GM06990 (cell line): ENCODE measurements at regions not wholly inside any gene's neighbourhood (a gene's known extent, or its start where the extent isn't known, plus 50 kb on each side); places are given as distances from the start of the nearest gene placed in this dataset.
"Not testable (repeated sequence)": the region's sequence is repeated elsewhere in the genome, so short reads cannot be mapped to it uniquely, and the experiment has no call there.

Experiments
- DNase-seq: peaks from one replicate; pipeline ENCODE4 v3.0.0-alpha.2; 2011; ENCODE audit not compliant: insufficient read length; ENCODE audit errors: extremely low read depth
- H3K27me3 ChIP-seq: replicated peaks from 2 replicates; pipeline ENCODE4 v1.6.0; 2011; ENCODE audit warnings: low read length; ENCODE audit not compliant: control insufficient read depth, insufficient read depth
- H3K36me3 ChIP-seq: 2 replicates; pipeline ENCODE4 v1.5.1; 2011; ENCODE audit warnings: low read length; ENCODE audit not compliant: control insufficient read depth, insufficient read depth
- H3K4me3 ChIP-seq: replicated peaks from 2 replicates; pipeline ENCODE4 v1.5.1; 2011; ENCODE audit warnings: low read depth, mild to moderate bottlenecking, control low read depth, low read length
- CTCF ChIP-seq: IDR thresholded peaks from 2 replicates; pipeline ENCODE4 v1.5.1; 2011; ENCODE audit warnings: low read length, control low read depth, mild to moderate bottlenecking, inconsistent platforms; ENCODE audit not compliant: insufficient read depth, poor library complexity, severe bottlenecking

GRCh38 chr3:64363842-64364241 is 138.6 kb upstream of the PRICKLE2 start:
- no peaks in the 10 kb centered on the region for H3K36me3 ChIP-seq
- no peak for TF ChIP-seq CTCF
- DNase-seq: no peak
- H3K27me3 ChIP-seq: no peaks in the 10 kb centered on the region
- H3K4me3 ChIP-seq: no peak overlapping the region

GRCh38 chr3:64361962-64362735 is 136.9 kb upstream of the PRICKLE2 start:
- Histone ChIP-seq H3K36me3 (no peaks in the 10 kb centered on the region), H3K27me3 (no peaks in the 10 kb centered on the region), H3K4me3 (no peak overlapping the region)
- DNase-seq: no peak
- TF ChIP-seq CTCF: no peak

DNA sequence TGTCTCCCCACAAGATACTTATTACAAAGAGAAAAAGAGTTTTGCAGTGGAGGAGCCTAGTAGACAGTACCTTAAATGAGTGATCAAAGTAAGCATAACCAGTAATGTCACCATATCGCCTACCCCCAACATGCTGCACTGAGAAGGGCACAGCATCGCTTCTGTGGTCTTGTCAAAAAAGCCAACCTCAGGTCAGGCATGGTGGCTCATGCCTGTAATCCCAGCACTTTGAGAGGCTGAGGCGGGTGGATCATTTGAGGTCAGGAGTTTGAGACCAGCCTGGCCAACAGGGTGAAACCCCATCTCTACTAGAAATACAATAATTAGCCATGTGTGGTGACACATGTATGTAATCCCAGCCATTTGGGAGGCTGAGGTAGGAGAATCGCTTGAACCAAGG is 135.8 kb upstream of the PRICKLE2 start:
- not testable (repeated sequence) for DNase-seq, H3K27me3 ChIP-seq, H3K4me3 ChIP-seq, H3K36me3 ChIP-seq

GRCh38 chr3:64360280-64360679 is 135.0 kb upstream of the PRICKLE2 start:
- Histone ChIP-seq H3K4me3 (no peak overlapping the region), H3K27me3 (no peaks in the 10 kb centered on the region), H3K36me3 (no peaks in the 10 kb centered on the region)
- no peak for DNase-seq
- TF ChIP-seq CTCF: no peak

GRCh38 chr3:64359735-64360134 is 134.5 kb upstream of the PRICKLE2 start:
- DNase-seq: no peak
- Histone ChIP-seq H3K4me3 (no peak overlapping the region), H3K27me3 (no peaks in the 10 kb centered on the region), H3K36me3 (no peaks in the 10 kb centered on the region)
- no peak for TF ChIP-seq CTCF

GRCh38 chr3:64358853-64359252 is 133.6 kb upstream of the PRICKLE2 start:
- no peaks in the 10 kb centered on the region for H3K27me3 ChIP-seq
- TF ChIP-seq CTCF: no peak
- DNase-seq: no peak
- H3K4me3 ChIP-seq: no peak overlapping the region
- no peaks in the 10 kb centered on the region for H3K36me3 ChIP-seq
